HG03280 (cell line): ENCODE measurements at regions not wholly inside any gene's neighbourhood (a gene's known extent, or its start where the extent isn't known, plus 50 kb on each side); places are given as distances from the start of the nearest gene placed in this dataset.

Experiments used
- ATAC-seq: cut with Tn5 transposase; IDR thresholded peaks from one replicate; pipeline ENCODE4 v1.9.1; 2021; ENCODE audit warnings: mild to moderate bottlenecking, moderate library complexity; ENCODE audit not compliant: unreplicated experiment

DNA sequence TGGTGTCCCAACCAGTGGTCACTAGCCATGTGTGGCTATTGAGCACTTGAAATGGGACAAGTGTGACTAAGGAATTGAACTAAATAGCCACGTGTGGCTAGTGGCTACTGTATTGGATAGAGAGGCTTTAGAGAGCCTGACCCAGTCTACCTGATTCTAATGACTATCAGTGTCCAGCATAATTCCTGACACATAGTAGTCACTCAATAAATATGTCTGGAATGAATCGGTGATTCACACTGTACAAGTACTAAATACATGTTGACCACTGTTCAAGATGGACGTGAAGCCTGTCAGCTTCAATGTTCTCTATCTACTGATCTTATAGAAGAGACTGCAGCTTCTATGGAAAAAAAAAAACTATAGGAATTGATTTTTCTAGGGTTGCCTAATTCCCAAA, 57.7 kb upstream of the MAST4 start:
- no peak for ATAC-seq

DNA sequence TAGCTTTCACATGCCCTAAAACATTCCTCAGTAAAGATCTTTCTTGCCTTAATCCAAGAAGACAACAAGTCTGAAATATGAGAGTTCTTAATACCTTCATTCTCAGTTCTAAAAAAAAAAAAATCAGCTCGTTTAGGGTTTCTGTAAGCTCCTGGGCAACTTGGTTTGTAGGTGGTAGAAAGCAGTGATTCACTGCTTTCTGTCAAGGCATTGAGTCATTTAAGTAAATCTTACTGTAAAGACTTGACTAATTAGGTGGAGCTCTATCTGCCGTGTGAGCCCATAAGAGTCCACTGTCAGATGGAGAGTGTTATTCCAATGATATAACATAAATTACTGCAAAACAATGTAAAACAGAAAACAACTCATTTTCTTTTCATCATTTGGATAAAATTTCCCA, 56.1 kb upstream of the MAST4 start:
- ATAC-seq = no peak

DNA sequence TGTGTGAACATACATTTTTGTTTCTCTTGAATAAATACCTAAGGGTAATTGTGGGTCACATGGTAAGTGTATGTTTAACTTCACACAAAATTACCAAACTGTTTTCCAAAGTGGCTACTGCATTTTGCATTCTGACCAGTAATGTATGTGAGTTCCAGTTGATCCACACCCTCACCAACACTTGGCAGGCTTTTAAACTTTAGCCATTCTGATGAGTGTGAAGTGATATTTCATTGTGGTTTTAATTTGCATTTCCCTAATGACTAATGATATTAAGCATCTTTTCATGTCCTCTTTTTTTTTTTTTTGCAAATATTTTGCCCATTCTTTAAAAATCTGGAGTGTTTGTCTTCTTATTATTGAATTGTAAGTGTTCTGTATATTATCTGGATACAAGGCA, 53.5 kb upstream of the MAST4 start:
- ATAC-seq = no peak
